ENCODE measurements at regions not wholly inside any gene's neighbourhood (a gene's known extent, or its start where the extent isn't known, plus 50 kb on each side); places are given as distances from the start of the nearest gene placed in this dataset.

GRCh38 chr4:110770353-110770752 lies 147.5 kb upstream of the PITX2 start:
- no peak for TF ChIP-seq CTCF (IDR thresholded peaks at IDR 0.05)
- TF ChIP-seq POLR2A (IDR thresholded peaks at IDR 0.05; ENCODE audit: low read length): no peak
- no peak for TF ChIP-seq NPAS2 (CRISPR knock-in tag; IDR thresholded peaks at IDR 0.05; ENCODE audit: borderline replicate concordance)
- no peak for TF ChIP-seq CHD2 (IDR thresholded peaks at IDR 0.05; ENCODE audit: low read length, partially characterized antibody)
- TF ChIP-seq FOSL2 (IDR thresholded peaks at IDR 0.05): no peak
- TF ChIP-seq FOSL2 (CRISPR knock-in tag; IDR thresholded peaks at IDR 0.05): no peak
- TF ChIP-seq ZFP36 (IDR thresholded peaks at IDR 0.05; ENCODE audit: borderline replicate concordance, partially characterized antibody): no peak
- TF ChIP-seq, protein P1, sequence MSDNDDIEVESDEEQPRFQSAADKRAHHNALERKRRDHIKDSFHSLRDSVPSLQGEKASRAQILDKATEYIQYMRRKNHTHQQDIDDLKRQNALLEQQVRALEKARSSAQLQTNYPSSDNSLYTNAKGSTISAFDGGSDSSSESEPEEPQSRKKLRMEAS (IDR thresholded peaks at IDR 0.05): no peak
- TF ChIP-seq, protein P2, sequence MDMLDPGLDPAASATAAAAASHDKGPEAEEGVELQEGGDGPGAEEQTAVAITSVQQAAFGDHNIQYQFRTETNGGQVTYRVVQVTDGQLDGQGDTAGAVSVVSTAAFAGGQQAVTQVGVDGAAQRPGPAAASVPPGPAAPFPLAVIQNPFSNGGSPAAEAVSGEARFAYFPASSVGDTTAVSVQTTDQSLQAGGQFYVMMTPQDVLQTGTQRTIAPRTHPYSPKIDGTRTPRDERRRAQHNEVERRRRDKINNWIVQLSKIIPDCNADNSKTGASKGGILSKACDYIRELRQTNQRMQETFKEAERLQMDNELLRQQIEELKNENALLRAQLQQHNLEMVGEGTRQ (IDR thresholded peaks at IDR 0.05): no peak
- TF ChIP-seq ESRRA (IDR thresholded peaks at IDR 0.05; ENCODE audit: borderline replicate concordance, low read length): no peak
- no peak for TF ChIP-seq RFX5 (IDR thresholded peaks at IDR 0.05)
- TF ChIP-seq JUNB (IDR thresholded peaks at IDR 0.05): no peak
- TF ChIP-seq MAFK (IDR thresholded peaks at IDR 0.05; ENCODE audit: partially characterized antibody): no peak
- no peak for TF ChIP-seq EP300 (IDR thresholded peaks at IDR 0.05)
- no peak for TF ChIP-seq EHMT2 (IDR thresholded peaks at IDR 0.05; ENCODE audit: low read depth)
